HepG2 (cell line): ENCODE measurements at regions not wholly inside any gene's neighbourhood (a gene's known extent, or its start where the extent isn't known, plus 50 kb on each side); places are given as distances from the start of the nearest gene placed in this dataset.
A peak's percentile ranks its signal among the peaks of the same experiment; 100 is the strongest.

Source experiments
- HOXA3 ChIP-seq: sonication (generic); formaldehyde crosslinking; IDR thresholded peaks from 2 replicates; pipeline ENCODE4 v1.5.0; 2020; ENCODE audit warnings: missing genetic modification reagents
- KDM1A ChIP-seq: IDR thresholded peaks from 2 replicates; pipeline ENCODE4 v1.6.1; 2016; ENCODE audit warnings: missing compliant biosample characterization
- MYC ChIP-seq: sonication (generic); formaldehyde crosslinking; IDR thresholded peaks from 2 replicates; pipeline ENCODE4 v1.9.0; 2021; ENCODE audit warnings: missing genetic modification reagents, borderline replicate concordance
- NBN ChIP-seq: fragments of 450-650 bp; conservative IDR thresholded peaks from 2 replicates; pipeline ENCODE4 v1.6.1; 2017
- NFE2 ChIP-seq: sonication (generic); formaldehyde crosslinking; IDR thresholded peaks from 2 replicates; pipeline ENCODE4 v1.4.0; 2020; ENCODE audit warnings: missing genetic modification reagents
- RARG ChIP-seq: sonication (generic); formaldehyde crosslinking; IDR thresholded peaks from 2 replicates; pipeline ENCODE4 v1.4.0; 2020; ENCODE audit warnings: low read depth, mild to moderate bottlenecking, missing genetic modification reagents
- REXO4 ChIP-seq: sonication (generic); formaldehyde crosslinking; IDR thresholded peaks from 2 replicates; pipeline ENCODE4 v1.8.0; 2022; ENCODE audit warnings: missing genetic modification reagents, mild to moderate bottlenecking, borderline replicate concordance
- SMAD1 ChIP-seq: sonication (generic); formaldehyde crosslinking; IDR thresholded peaks from 2 replicates; pipeline ENCODE4 v1.4.0; 2020; ENCODE audit warnings: missing genetic modification reagents, low read depth, mild to moderate bottlenecking, borderline replicate concordance
- SP2 ChIP-seq: sonication (generic); formaldehyde crosslinking; IDR thresholded peaks from 2 replicates; pipeline ENCODE4 v1.5.1; 2020; ENCODE audit warnings: mild to moderate bottlenecking, missing genetic modification reagents
- SRSF1 ChIP-seq: fragments of 200-400 bp; formaldehyde crosslinking; optimal IDR thresholded peaks from 2 replicates; pipeline ENCODE3; 2017; ENCODE audit warnings: mild to moderate bottlenecking, low read depth, low read length, moderate library complexity
- ZC3H13 ChIP-seq: sonication (generic); formaldehyde crosslinking; IDR thresholded peaks from 2 replicates; pipeline ENCODE4 v1.8.1; 2023; ENCODE audit warnings: mild to moderate bottlenecking, missing genetic modification reagents, moderate library complexity
- ZNF101 ChIP-seq: sonication (generic); formaldehyde crosslinking; IDR thresholded peaks from 2 replicates; pipeline ENCODE4 v1.4.0; 2020; ENCODE audit warnings: mild to moderate bottlenecking, low read depth, missing genetic modification reagents, borderline replicate concordance
- ZNF253 ChIP-seq: sonication (generic); formaldehyde crosslinking; IDR thresholded peaks from 2 replicates; pipeline ENCODE4 v1.8.0; 2022; ENCODE audit warnings: mild to moderate bottlenecking, missing genetic modification reagents, borderline replicate concordance
- ZNF274 ChIP-seq: sonication (generic); formaldehyde crosslinking; IDR thresholded peaks from 2 replicates; pipeline ENCODE4 v1.5.1; 2020; ENCODE audit warnings: mild to moderate bottlenecking, missing genetic modification reagents
- ZNF335 ChIP-seq: sonication (generic); formaldehyde crosslinking; IDR thresholded peaks from 2 replicates; pipeline ENCODE4 v1.4.0; 2020; ENCODE audit warnings: missing genetic modification reagents
- ZNF550 ChIP-seq: sonication (generic); formaldehyde crosslinking; IDR thresholded peaks from 2 replicates; pipeline ENCODE4 v1.4.0; 2020; ENCODE audit warnings: mild to moderate bottlenecking, missing genetic modification reagents, borderline replicate concordance
- ZNF567 ChIP-seq: sonication (generic); formaldehyde crosslinking; IDR thresholded peaks from 2 replicates; pipeline ENCODE4 v1.8.1; 2023; ENCODE audit warnings: mild to moderate bottlenecking, missing genetic modification reagents, borderline replicate concordance
- ZNF570 ChIP-seq: sonication (generic); formaldehyde crosslinking; IDR thresholded peaks from 2 replicates; pipeline ENCODE4 v1.4.0; 2020; ENCODE audit warnings: mild to moderate bottlenecking, missing genetic modification reagents, borderline replicate concordance
- ZNF670 ChIP-seq: sonication (generic); formaldehyde crosslinking; IDR thresholded peaks from 2 replicates; pipeline ENCODE4 v1.8.0; 2022; ENCODE audit warnings: mild to moderate bottlenecking, missing genetic modification reagents, borderline replicate concordance
- ZNF747 ChIP-seq: sonication (generic); formaldehyde crosslinking; IDR thresholded peaks from 2 replicates; pipeline ENCODE4 v1.8.1; 2023; ENCODE audit warnings: missing genetic modification reagents, mild to moderate bottlenecking, borderline replicate concordance
- ZNF749 ChIP-seq: sonication (generic); formaldehyde crosslinking; IDR thresholded peaks from 2 replicates; pipeline ENCODE4 v1.8.0; 2022; ENCODE audit warnings: mild to moderate bottlenecking, missing genetic modification reagents, moderate library complexity, borderline replicate concordance
- TF ChIP-seq, protein P1 (sequence below): IDR thresholded peaks from 2 replicates; pipeline ENCODE4 v1.6.1; 2012; ENCODE audit warnings: low read length, improper control_type of control experiment
- TF ChIP-seq, protein P2 (sequence below): sonication (generic); formaldehyde crosslinking; conservative IDR thresholded peaks from 2 replicates; pipeline ENCODE4 v1.8.0; 2022; ENCODE audit warnings: mild to moderate bottlenecking, moderate library complexity, missing genetic modification reagents
- TF ChIP-seq, protein P3 (sequence below): sonication (generic); formaldehyde crosslinking; conservative IDR thresholded peaks from 2 replicates; pipeline ENCODE4 v1.4.0; 2020; ENCODE audit warnings: missing genetic modification reagents

DNA sequence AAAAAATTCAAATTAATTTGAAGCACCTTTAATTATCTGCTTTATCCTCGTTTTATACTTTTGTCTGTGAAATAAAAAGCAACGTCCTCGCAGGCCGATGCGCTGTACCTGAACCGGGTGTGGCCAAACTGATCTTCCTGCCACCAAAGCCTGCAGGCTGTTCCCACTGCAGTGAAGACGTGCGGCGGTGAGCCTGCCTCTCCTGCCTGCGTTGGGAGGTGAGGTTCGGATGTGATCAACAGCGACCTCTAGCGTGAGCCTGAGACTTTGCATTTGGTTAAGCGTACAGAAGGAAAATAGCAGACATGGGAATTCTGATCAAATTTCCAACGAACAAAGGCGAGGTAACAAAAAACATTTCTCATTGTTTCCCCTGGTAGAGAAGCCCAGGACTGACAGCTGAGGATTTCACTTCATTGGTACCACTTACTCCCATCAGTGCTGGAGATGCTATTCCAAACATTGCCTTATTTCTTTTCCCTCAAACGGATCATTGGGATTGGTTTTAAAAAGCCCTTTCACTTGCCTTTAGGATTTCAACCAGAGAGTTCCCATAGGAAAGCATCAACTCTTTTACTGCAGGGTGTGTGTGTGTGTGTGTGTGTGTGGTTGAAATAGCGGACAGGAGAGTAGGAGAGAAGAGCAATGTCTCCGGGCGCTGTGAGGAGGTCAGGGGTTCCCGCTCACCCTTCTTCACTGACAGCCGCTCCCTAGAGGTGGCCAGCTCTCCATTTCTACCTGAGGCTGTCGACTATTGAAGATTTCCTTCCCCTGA, 56.6 kb upstream of the CCN6 start (continued):
- TF ChIP-seq RARG (CRISPR knock-in tag) (no peak), SP2 (CRISPR knock-in tag) (no peak), NFE2 (CRISPR knock-in tag) (no peak), ZNF570 (no peak), SRSF1 (no peak), ZNF747 (CRISPR knock-in tag) (no peak), KDM1A (CRISPR knock-in tag) (no peak), ZNF253 (no peak), ZNF567 (CRISPR knock-in tag) (0 out of 2 replicates have a peak, but pooled peaks have one; percentile 49), REXO4 (CRISPR knock-in tag) (no peak), ZC3H13 (CRISPR knock-in tag) (no peak), ZNF274 (0 out of 2 replicates have a peak, but pooled peaks have one; percentile 29), ZNF101 (CRISPR knock-in tag) (no peak), ZNF550 (CRISPR knock-in tag) (no peak), ZNF749 (CRISPR knock-in tag) (no peak), HOXA3 (CRISPR knock-in tag) (no peak), ZNF335 (0 out of 2 replicates have a peak, but pooled peaks have one; percentile 63), MYC (CRISPR knock-in tag) (no peak), ZNF670 (no peak), NBN (no peak), SMAD1 (CRISPR knock-in tag) (no peak)
- TF ChIP-seq, protein P1, sequence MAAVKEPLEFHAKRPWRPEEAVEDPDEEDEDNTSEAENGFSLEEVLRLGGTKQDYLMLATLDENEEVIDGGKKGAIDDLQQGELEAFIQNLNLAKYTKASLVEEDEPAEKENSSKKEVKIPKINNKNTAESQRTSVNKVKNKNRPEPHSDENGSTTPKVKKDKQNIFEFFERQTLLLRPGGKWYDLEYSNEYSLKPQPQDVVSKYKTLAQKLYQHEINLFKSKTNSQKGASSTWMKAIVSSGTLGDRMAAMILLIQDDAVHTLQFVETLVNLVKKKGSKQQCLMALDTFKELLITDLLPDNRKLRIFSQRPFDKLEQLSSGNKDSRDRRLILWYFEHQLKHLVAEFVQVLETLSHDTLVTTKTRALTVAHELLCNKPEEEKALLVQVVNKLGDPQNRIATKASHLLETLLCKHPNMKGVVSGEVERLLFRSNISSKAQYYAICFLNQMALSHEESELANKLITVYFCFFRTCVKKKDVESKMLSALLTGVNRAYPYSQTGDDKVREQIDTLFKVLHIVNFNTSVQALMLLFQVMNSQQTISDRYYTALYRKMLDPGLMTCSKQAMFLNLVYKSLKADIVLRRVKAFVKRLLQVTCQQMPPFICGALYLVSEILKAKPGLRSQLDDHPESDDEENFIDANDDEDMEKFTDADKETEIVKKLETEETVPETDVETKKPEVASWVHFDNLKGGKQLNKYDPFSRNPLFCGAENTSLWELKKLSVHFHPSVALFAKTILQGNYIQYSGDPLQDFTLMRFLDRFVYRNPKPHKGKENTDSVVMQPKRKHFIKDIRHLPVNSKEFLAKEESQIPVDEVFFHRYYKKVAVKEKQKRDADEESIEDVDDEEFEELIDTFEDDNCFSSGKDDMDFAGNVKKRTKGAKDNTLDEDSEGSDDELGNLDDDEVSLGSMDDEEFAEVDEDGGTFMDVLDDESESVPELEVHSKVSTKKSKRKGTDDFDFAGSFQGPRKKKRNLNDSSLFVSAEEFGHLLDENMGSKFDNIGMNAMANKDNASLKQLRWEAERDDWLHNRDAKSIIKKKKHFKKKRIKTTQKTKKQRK = no peak
- TF ChIP-seq, protein P2, sequence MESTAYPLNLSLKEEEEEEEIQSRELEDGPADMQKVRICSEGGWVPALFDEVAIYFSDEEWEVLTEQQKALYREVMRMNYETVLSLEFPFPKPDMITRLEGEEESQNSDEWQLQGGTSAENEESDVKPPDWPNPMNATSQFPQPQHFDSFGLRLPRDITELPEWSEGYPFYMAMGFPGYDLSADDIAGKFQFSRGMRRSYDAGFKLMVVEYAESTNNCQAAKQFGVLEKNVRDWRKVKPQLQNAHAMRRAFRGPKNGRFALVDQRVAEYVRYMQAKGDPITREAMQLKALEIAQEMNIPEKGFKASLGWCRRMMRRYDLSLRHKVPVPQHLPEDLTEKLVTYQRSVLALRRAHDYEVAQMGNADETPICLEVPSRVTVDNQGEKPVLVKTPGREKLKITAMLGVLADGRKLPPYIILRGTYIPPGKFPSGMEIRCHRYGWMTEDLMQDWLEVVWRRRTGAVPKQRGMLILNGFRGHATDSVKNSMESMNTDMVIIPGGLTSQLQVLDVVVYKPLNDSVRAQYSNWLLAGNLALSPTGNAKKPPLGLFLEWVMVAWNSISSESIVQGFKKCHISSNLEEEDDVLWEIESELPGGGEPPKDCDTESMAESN = no peak
- TF ChIP-seq, protein P3, sequence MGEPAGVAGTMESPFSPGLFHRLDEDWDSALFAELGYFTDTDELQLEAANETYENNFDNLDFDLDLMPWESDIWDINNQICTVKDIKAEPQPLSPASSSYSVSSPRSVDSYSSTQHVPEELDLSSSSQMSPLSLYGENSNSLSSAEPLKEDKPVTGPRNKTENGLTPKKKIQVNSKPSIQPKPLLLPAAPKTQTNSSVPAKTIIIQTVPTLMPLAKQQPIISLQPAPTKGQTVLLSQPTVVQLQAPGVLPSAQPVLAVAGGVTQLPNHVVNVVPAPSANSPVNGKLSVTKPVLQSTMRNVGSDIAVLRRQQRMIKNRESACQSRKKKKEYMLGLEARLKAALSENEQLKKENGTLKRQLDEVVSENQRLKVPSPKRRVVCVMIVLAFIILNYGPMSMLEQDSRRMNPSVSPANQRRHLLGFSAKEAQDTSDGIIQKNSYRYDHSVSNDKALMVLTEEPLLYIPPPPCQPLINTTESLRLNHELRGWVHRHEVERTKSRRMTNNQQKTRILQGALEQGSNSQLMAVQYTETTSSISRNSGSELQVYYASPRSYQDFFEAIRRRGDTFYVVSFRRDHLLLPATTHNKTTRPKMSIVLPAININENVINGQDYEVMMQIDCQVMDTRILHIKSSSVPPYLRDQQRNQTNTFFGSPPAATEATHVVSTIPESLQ (CRISPR knock-in tag) = 0 out of 2 replicates have a peak, but pooled peaks have one; percentile 64
